ENCODE measurements at regions not wholly inside any gene's neighbourhood (a gene's known extent, or its start where the extent isn't known, plus 50 kb on each side); places are given as distances from the start of the nearest gene placed in this dataset.

DNA sequence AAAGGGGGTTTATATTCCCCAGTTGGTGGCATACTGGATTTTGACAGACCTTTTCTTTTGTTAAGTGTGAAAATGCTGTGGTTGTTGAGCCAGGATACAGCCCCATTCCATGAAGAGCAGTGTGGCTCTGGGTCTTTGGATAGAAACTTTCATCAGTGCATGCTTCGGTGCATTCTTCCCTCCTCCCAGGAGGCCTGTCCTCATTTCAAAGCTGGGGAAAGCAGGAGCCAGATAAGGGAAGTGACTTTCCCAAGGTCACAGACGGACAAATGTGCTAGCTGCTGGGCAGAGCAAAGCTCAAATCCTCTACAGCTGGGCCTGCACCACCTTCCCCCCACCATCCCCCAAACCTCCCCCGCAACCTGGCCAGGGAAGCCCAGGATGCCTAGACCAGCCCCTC lies 184.5 kb upstream of the NTM start:
- H3K27ac Mint-ChIP-seq, result no peak overlapping the region
- peaks cover 3% of the 10 kb centered on the region for H3K4me1 Mint-ChIP-seq (ENCODE audit: low read depth)
- no peak overlapping the region for H3K4me3 Mint-ChIP-seq
- H3K9me3 Mint-ChIP-seq, result no peaks in the 10 kb centered on the region
- ChIA-PET POLR2A (no interaction called here), CTCF (no interaction called here)
- intact Hi-C loops (cut with micrococcal nuclease), result no loop called here
- H3K36me3 Mint-ChIP-seq, result no peaks in the 10 kb centered on the region
- DNase-seq, result no peak
- H3K27me3 Mint-ChIP-seq, result peaks cover 5% of the 10 kb centered on the region

DNA sequence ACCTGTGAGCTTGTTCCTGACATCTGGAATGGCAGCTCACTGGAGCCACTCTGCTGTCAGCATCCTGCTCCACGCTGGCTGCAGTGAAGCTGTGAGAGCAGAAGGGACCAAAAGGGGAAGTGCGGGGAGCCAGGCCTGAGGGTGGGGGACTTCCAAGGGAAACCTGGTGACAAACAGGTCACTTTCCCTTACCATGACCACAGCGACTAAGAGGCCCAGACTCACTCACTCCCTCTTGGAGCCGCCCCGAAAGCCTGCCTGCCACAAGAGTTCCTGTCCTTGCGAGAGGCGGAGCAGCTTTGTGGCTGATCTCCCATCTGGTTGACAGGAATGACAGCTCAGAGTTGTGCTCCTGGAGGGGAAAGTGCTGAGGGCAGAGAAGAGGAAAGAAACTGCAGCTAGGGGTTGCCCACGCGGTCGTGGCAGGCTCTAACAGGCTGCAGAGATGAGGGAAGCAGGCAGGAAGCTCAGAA lies 183.8 kb upstream of the NTM start:
- CTCF ChIA-PET, result no interaction called here
- intact Hi-C loops (cut with micrococcal nuclease), result no loop called here
- Mint-ChIP-seq H3K9me3 (no peaks in the 10 kb centered on the region), H3K4me3 (no peak overlapping the region), H3K36me3 (no peaks in the 10 kb centered on the region), H3K4me1 (ENCODE audit: low read depth) (peaks cover 3% of the 10 kb centered on the region), H3K27me3 (peaks cover 5% of the 10 kb centered on the region), H3K27ac (no peak overlapping the region)
- POLR2A ChIA-PET, result no interaction called here
- DNase-seq, result peak; percentile 22

DNA sequence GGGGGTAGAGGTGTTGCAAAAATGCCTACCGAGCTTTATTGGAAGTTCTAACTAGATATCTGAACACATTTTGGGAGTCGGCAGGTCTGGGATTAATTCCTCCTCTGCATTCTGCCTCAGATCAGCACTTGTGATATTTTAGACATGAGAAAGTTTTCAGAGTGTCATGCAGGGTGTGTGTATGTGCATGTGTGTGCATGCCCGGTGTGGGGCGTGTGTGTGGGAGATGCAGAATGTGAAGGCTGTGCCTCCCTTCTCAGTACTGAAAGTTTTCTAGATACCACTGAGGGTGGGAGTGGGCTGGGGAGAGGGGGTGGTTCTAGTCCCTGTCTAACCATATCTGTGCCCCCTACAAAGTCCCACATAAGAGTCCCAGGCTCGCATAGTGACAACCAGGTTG lies 180.0 kb upstream of the NTM start:
- intact Hi-C loops (cut with micrococcal nuclease), result no loop called here
- Mint-ChIP-seq H3K9me3 (no peaks in the 10 kb centered on the region), H3K36me3 (no peaks in the 10 kb centered on the region), H3K27me3 (peaks cover 3% of the 10 kb centered on the region), H3K4me1 (ENCODE audit: low read depth) (peaks cover 3% of the 10 kb centered on the region), H3K4me3 (no peak overlapping the region), H3K27ac (no peak overlapping the region)
- POLR2A ChIA-PET, result no interaction called here
- CTCF ChIA-PET, result no interaction called here
- DNase-seq, result no peak

DNA sequence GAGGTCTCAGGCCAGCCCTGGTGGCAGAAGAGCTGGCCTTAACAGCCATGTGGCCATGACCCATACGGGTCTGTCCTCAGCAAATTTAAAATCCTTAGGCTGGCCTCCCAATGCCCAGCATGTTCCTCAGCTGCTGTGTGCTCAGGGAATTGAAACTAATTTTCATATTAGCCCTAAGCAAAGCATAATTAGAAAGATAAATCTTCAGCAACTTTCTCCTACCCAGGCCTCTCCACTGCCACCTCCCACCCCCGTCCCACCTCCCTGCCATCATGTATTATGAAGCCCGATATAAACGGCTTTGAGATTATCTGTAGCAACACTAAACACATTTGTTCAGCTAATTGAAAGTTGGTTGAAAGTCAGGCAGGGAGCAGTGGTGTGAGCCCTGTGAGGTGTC lies 178.8 kb upstream of the NTM start:
- POLR2A ChIA-PET, result no interaction called here
- no peak for DNase-seq
- H3K9me3 Mint-ChIP-seq, result no peaks in the 10 kb centered on the region
- no peak overlapping the region for H3K4me3 Mint-ChIP-seq
- no peaks in the 10 kb centered on the region for H3K36me3 Mint-ChIP-seq
- intact Hi-C loops (cut with micrococcal nuclease), result no loop called here
- H3K27me3 Mint-ChIP-seq, result no peaks in the 10 kb centered on the region
- CTCF ChIA-PET, result interaction anchor here (1.3 kb wide), 1 partner anchor 127 kb away, joined by 3 read pairs; no protein-coding TSS in a partner anchor
- H3K27ac Mint-ChIP-seq, result no peak overlapping the region
- peaks cover 3% of the 10 kb centered on the region for H3K4me1 Mint-ChIP-seq (ENCODE audit: low read depth)

DNA sequence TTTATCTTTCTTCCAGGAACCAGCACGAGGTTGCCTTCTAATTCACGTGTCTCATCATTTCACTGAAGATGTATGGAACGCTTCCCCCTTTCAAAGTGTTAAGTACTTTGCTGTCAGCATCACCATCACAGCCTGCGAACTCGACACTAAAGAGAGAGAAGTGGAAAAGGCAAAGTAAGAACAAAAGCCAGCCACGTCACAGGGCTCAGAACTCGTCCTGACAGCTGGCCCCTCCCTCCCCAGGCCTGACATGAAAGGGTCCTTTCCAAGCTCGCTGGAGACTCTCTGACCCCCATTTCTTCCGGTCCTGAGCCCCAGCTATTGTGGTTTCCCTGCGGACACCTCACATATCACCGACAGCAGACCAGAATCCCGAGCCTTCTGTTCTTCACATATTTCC lies 177.8 kb upstream of the NTM start:
- Mint-ChIP-seq H3K9me3 (no peaks in the 10 kb centered on the region), H3K27me3 (no peaks in the 10 kb centered on the region), H3K4me1 (ENCODE audit: low read depth) (no peaks in the 10 kb centered on the region), H3K27ac (no peak overlapping the region), H3K36me3 (no peaks in the 10 kb centered on the region), H3K4me3 (no peak overlapping the region)
- ChIA-PET POLR2A (no interaction called here), CTCF (interaction anchor here (1.3 kb wide), 1 partner anchor 128 kb away, joined by 3 read pairs; no protein-coding TSS in a partner anchor)
- intact Hi-C loops (cut with micrococcal nuclease), result no loop called here
- DNase-seq, result no peak

DNA sequence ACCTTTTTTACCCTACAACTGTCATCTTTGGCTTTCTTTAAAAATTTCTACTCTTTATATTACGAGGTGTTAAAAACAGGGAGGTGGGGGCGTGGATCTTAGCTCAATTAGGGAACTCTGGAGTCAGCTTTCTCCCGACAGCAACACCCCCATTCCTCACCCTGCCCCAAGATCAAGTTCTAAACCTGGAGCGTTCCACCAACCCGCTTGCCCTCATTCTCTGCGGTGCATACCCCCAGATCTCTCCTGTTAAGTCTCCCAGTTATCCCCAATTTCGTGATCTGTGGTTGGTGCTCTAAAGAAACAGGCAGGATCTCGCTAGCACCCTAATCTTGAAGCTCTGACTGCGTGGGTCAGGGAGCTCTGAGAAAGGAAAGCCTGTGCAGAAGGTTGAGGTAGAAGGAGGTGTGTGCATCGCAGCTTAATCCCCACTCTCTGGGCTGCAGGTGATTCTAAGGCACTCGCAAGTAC lies 177.3 kb upstream of the NTM start:
- H3K27ac Mint-ChIP-seq, result no peak overlapping the region
- DNase-seq, result no peak
- CTCF ChIA-PET, result interaction anchor here (0.8 kb wide), 1 partner anchor 128 kb away, joined by 3 read pairs; no protein-coding TSS in a partner anchor
- POLR2A ChIA-PET, result no interaction called here
- no peaks in the 10 kb centered on the region for H3K36me3 Mint-ChIP-seq
- H3K4me3 Mint-ChIP-seq, result no peak overlapping the region
- no peaks in the 10 kb centered on the region for H3K27me3 Mint-ChIP-seq
- intact Hi-C loops (cut with micrococcal nuclease), result no loop called here
- no peaks in the 10 kb centered on the region for H3K9me3 Mint-ChIP-seq
- H3K4me1 Mint-ChIP-seq (ENCODE audit: low read depth), result no peaks in the 10 kb centered on the region

- ChIA-PET POLR2A (no interaction called here), CTCF (no interaction called here)
- Mint-ChIP-seq H3K27me3 (no peaks in the 10 kb centered on the region), H3K4me3 (no peak overlapping the region), H3K36me3 (no peaks in the 10 kb centered on the region), H3K4me1 (ENCODE audit: low read depth) (no peaks in the 10 kb centered on the region), H3K9me3 (no peaks in the 10 kb centered on the region), H3K27ac (no peak overlapping the region)
- intact Hi-C loops (cut with micrococcal nuclease), result no loop called here
- DNase-seq, result no peak
These were observed 175.7 kb upstream of the NTM start for GRCh38 chr11:131194726-131195125.

DNA sequence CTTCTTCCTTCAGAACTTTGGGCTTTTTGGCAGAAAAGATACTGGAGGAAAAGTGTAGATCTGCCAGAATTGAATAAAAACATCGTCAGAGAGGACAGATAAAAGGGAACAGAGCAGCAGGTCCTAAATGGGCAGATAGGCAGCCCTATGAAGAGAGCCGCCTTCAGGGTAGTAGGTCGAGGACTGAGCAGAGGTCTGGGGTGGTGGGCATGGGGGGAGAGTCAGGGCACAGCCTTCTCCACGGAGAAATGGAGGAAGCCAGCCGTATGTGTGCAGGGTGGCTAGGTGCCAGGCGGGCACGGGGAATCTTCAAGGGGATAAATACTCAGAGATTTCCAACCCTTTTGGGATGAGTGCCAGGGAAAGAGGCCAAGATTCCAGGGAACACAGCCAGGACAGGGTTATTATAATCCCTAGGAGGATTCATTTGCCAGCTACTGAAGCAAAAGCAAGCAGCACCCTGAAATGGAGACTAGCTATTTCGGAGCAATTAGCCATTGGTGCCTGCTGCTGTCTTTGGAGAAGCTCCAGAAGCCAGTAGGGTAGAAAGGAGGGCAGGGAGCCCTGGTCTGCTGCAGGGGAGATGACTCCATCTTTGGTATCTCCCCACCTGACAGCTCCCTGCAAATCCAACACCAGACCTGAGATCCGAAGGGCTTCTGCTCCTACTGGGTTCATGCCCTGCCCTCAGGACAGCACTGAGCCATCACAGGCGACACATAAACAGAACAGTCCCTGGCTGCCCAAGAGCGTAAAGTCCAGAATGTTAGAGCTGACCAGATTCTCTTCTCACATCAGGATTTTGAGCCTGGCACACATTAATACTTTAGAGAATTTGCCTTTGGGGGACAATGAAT lies 174.5 kb upstream of the NTM start:
- no peak overlapping the region for H3K4me3 Mint-ChIP-seq
- DNase-seq, result no peak
- no peaks in the 10 kb centered on the region for H3K4me1 Mint-ChIP-seq (ENCODE audit: low read depth)
- H3K36me3 Mint-ChIP-seq, result no peaks in the 10 kb centered on the region
- CTCF ChIA-PET, result no interaction called here
- POLR2A ChIA-PET, result no interaction called here
- H3K27me3 Mint-ChIP-seq, result no peaks in the 10 kb centered on the region
- intact Hi-C loops (cut with micrococcal nuclease), result no loop called here
- H3K27ac Mint-ChIP-seq, result no peak overlapping the region
- H3K9me3 Mint-ChIP-seq, result no peaks in the 10 kb centered on the region

DNA sequence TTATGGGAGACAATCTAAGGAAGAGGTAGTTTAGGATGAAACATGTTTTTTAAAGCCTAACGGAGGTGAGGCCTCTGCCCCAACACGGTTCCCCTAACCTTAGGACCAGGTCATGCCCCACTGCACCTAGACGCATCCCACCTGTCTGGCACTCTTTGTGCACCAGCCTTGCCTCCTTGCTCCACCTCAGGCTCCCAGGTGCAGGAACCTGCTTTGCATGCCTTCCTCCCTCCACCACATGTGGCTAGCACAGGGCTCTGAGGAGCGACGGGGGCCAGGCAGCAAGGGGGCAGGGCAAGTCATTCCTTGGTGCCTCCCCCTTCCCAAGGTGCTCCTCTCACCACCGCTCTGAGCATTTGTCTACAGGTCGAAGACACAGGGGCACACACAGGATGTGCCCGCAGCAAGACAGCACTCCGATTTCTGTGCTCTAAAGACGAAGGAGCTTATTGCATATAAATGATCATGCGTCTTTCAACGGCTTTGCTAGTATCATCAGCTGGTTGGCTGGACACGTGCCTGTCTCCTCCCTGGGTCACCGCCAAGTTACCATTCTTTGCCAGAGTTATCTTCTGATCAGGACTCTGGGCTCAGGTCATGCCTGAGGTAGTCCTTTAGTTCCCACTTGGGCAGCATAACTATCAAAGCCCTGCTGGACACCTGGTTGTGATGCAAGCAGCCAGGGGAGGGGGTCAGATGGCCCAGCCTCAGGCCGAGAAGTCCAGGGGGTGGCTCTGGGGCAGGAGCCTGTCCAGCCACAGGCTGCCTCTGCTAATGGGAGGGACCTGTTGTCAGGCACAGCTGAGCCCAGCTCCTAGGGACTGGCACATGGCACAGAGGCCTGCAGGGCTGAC lies 172.0 kb upstream of the NTM start:
- H3K36me3 Mint-ChIP-seq, result no peaks in the 10 kb centered on the region
- intact Hi-C loops (cut with micrococcal nuclease), result no loop called here
- H3K9me3 Mint-ChIP-seq, result no peaks in the 10 kb centered on the region
- ChIA-PET POLR2A (no interaction called here), CTCF (interaction anchor here (0.6 kb wide), 1 partner anchor 8 kb away, joined by 3 read pairs; no protein-coding TSS in a partner anchor)
- no peaks in the 10 kb centered on the region for H3K27me3 Mint-ChIP-seq
- no peak for DNase-seq
- H3K27ac Mint-ChIP-seq, result no peak overlapping the region
- H3K4me3 Mint-ChIP-seq, result no peak overlapping the region
- no peaks in the 10 kb centered on the region for H3K4me1 Mint-ChIP-seq (ENCODE audit: low read depth)

DNA sequence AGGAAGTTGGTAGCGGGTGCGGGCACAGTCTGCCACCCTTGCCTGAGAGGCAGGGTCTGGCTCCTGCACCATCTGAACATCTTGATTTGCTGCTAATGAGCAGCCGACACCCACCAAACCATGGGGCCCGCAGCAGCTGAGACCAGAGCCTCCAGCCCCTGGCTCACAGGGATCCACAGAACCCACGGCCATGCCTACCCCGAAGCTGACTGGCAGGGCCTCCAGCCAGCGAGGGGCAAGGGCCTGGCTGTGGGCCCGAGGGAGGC lies 171.5 kb upstream of the NTM start:
- intact Hi-C loops (cut with micrococcal nuclease), result no loop called here
- no peak overlapping the region for H3K4me3 Mint-ChIP-seq
- no peak for DNase-seq
- CTCF ChIA-PET, result no interaction called here
- H3K9me3 Mint-ChIP-seq, result no peaks in the 10 kb centered on the region
- no peaks in the 10 kb centered on the region for H3K36me3 Mint-ChIP-seq
- POLR2A ChIA-PET, result no interaction called here
- H3K27ac Mint-ChIP-seq, result no peak overlapping the region
- H3K4me1 Mint-ChIP-seq (ENCODE audit: low read depth), result no peaks in the 10 kb centered on the region
- H3K27me3 Mint-ChIP-seq, result no peaks in the 10 kb centered on the region

DNA sequence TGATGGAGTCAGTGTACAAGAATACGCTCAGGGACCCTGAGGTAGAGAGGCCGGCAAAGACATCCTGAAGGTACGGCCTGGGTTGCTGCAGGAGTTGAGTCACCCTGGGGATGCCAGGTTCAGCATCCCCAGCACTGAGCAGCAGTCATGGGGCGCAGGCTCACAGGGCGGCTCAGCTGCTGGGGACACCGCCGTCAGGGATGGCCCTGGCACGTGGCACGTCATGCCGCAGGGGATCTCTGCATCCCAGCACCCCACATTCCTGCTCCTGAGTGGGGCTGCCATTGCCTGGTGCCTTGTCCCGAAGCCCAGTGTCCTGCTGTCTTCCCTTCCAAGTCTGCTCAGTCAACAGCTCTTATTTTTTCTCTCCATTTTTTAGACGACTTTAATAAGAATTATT lies 168.7 kb upstream of the NTM start:
- no peaks in the 10 kb centered on the region for H3K27me3 Mint-ChIP-seq
- intact Hi-C loops (cut with micrococcal nuclease), result no loop called here
- H3K4me1 Mint-ChIP-seq (ENCODE audit: low read depth), result no peaks in the 10 kb centered on the region
- no peak overlapping the region for H3K27ac Mint-ChIP-seq
- H3K36me3 Mint-ChIP-seq, result no peaks in the 10 kb centered on the region
- H3K4me3 Mint-ChIP-seq, result no peak overlapping the region
- DNase-seq, result no peak
- POLR2A ChIA-PET, result no interaction called here
- CTCF ChIA-PET, result no interaction called here
- no peaks in the 10 kb centered on the region for H3K9me3 Mint-ChIP-seq

DNA sequence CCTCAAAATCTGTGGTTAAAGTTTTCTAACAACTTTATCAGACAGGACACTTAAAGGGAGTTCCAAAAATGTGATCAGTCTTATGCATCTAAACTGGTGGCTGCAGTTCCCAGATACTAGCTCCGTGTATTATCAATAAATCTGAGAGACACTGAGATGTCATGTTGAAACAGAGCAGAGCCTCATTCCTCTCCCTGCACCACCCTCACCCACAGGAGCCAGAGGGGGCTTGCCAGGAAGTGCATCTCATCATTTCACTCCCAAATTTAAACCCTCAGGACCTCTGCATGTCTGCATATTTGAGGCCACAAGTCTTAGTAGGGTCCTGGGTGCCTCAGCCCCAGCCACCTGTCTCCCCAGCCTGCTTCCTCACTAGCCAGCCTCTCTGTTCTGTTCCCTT lies 167.4 kb upstream of the NTM start:
- Mint-ChIP-seq H3K27ac (no peak overlapping the region), H3K9me3 (no peaks in the 10 kb centered on the region), H3K27me3 (no peaks in the 10 kb centered on the region), H3K4me3 (no peak overlapping the region), H3K36me3 (no peaks in the 10 kb centered on the region), H3K4me1 (ENCODE audit: low read depth) (no peaks in the 10 kb centered on the region)
- intact Hi-C loops (cut with micrococcal nuclease), result no loop called here
- ChIA-PET POLR2A (no interaction called here), CTCF (no interaction called here)
- DNase-seq, result no peak

- DNase-seq, result no peak
- H3K9me3 Mint-ChIP-seq, result no peaks in the 10 kb centered on the region
- POLR2A ChIA-PET, result no interaction called here
- no peaks in the 10 kb centered on the region for H3K4me1 Mint-ChIP-seq (ENCODE audit: low read depth)
- no peak overlapping the region for H3K27ac Mint-ChIP-seq
- no peaks in the 10 kb centered on the region for H3K36me3 Mint-ChIP-seq
- intact Hi-C loops (cut with micrococcal nuclease), result no loop called here
- no peaks in the 10 kb centered on the region for H3K27me3 Mint-ChIP-seq
- CTCF ChIA-PET, result no interaction called here
- no peak overlapping the region for H3K4me3 Mint-ChIP-seq
These were observed 166.1 kb upstream of the NTM start for GRCh38 chr11:131204282-131204681.
